BJ (cell line): ENCODE measurements at regions not wholly inside any gene's neighbourhood (a gene's known extent, or its start where the extent isn't known, plus 50 kb on each side); places are given as distances from the start of the nearest gene placed in this dataset.

Experiments
- CTCF ChIA-PET: fragments of 350-600 bp; formaldehyde crosslinking; extraction: SDS; loops from one replicate; lab custom pipeline; 2021; ENCODE audit warnings: antibody characterized with exemption, inconsistent platforms; lab: Yijun Ruan, JAX
- POLR2A ChIA-PET: fragments of 300-600 bp; sonication (Branson Sonifier 250); formaldehyde crosslinking; extraction: SDS; loops from one replicate; lab custom pipeline; 2021; ENCODE audit warnings: antibody characterized with exemption; lab: Charles Lee
- DNase-seq: peaks from one replicate; pipeline ENCODE4 v3.0.0-alpha.2; 2011; ENCODE audit warnings: low read depth
- H3K27me3 ChIP-seq: 2 replicates; pipeline ENCODE4 v1.6.0; 2011; ENCODE audit warnings: low read length; ENCODE audit not compliant: control insufficient read depth, insufficient read depth
- H3K36me3 ChIP-seq: 2 replicates; pipeline ENCODE4 v1.5.1; 2011; ENCODE audit warnings: low read length; ENCODE audit not compliant: control insufficient read depth, insufficient read depth
- H3K4me3 ChIP-seq: 2 replicates; pipeline ENCODE4 v1.5.1; 2011; ENCODE audit warnings: low read depth, mild to moderate bottlenecking, control low read depth, low read length
- CTCF ChIP-seq: IDR thresholded peaks from 2 replicates; pipeline ENCODE4 v1.5.1; 2011; ENCODE audit warnings: low read depth, mild to moderate bottlenecking, control low read depth, inconsistent platforms, low read length, moderate library complexity; ENCODE audit not compliant: insufficient read depth

GRCh38 chr5:171571663-171572062 lies 152.2 kb downstream of the FGF18 start:
- Histone ChIP-seq H3K27me3 (peaks cover 1% of the 10 kb centered on the region; the same call in 1 of the 2 replicates), H3K4me3 (no peak overlapping the region), H3K36me3 (no peaks in the 10 kb centered on the region)
- TF ChIP-seq CTCF, result no peak
- DNase-seq, result no peak
- ChIA-PET CTCF (no interaction called here), POLR2A (no interaction called here)

GRCh38 chr5:171573021-171573420 lies 153.6 kb downstream of the FGF18 start:
- TF ChIP-seq CTCF, result no peak
- DNase-seq, result no peak
- ChIA-PET CTCF (no interaction called here), POLR2A (no interaction called here)
- Histone ChIP-seq H3K4me3 (no peak overlapping the region), H3K27me3 (peaks cover 4% of the 10 kb centered on the region), H3K36me3 (no peaks in the 10 kb centered on the region)

- CTCF ChIA-PET, result no interaction called here
Observed at GRCh38 chr5:171573451-171574225, 154.2 kb downstream of the FGF18 start.

GRCh38 chr5:171574376-171574775 lies 154.9 kb downstream of the FGF18 start:
- CTCF ChIA-PET, result no interaction called here
- TF ChIP-seq CTCF, result no peak

More at GRCh38 chr5:171573451-171574225, 154.2 kb downstream of the FGF18 start:
- POLR2A ChIA-PET, result no interaction called here
- TF ChIP-seq CTCF, result no peak
- H3K36me3 ChIP-seq, result no peaks in the 10 kb centered on the region
- H3K4me3 ChIP-seq, result no peak overlapping the region
- H3K27me3 ChIP-seq, result peaks cover 5% of the 10 kb centered on the region
- no peak for DNase-seq

GRCh38 chr5:171575386-171575785 lies 155.9 kb downstream of the FGF18 start:
- ChIA-PET CTCF (interaction anchor here (0.7 kb wide), 1 partner anchor 251 kb away, joined by 3 read pairs; no protein-coding TSS in a partner anchor), POLR2A (no interaction called here)
- TF ChIP-seq CTCF, result no peak

More at GRCh38 chr5:171574376-171574775, 154.9 kb downstream of the FGF18 start:
- Histone ChIP-seq H3K36me3 (no peaks in the 10 kb centered on the region), H3K4me3 (no peak overlapping the region), H3K27me3 (peaks cover 11% of the 10 kb centered on the region)
- DNase-seq, result no peak
- POLR2A ChIA-PET, result no interaction called here

More at GRCh38 chr5:171575386-171575785, 155.9 kb downstream of the FGF18 start:
- peaks cover 18% of the 10 kb centered on the region for H3K27me3 ChIP-seq
- no peak overlapping the region for H3K4me3 ChIP-seq
- no peak for DNase-seq
- no peaks in the 10 kb centered on the region for H3K36me3 ChIP-seq
